Duodenal mucosa (tissue), 2 donors: ENCODE measurements at regions not wholly inside any gene's neighbourhood (a gene's known extent, or its start where the extent isn't known, plus 50 kb on each side); places are given as distances from the start of the nearest gene placed in this dataset.
A peak's percentile ranks its signal among the peaks of the same experiment; 100 is the strongest.

Source experiments
- H3K27ac ChIP-seq: one replicate; pipeline ENCODE4 v1.7.0; 2013; ENCODE audit warnings: low read depth, low read length
- H3K27me3 ChIP-seq, 2 donors: one replicate each; pipeline ENCODE4 v1.7.0; 2013; ENCODE audit warnings: low read length in 2 of 2, control low read depth in 1 of 2; ENCODE audit not compliant: insufficient read depth in 2 of 2, control insufficient read depth in 1 of 2
- H3K36me3 ChIP-seq, 2 donors: one replicate each; pipeline ENCODE4 v1.7.0; 2013; ENCODE audit warnings: low read length in 2 of 2, control low read depth in 1 of 2; ENCODE audit not compliant: insufficient read depth in 2 of 2, control insufficient read depth in 1 of 2
- H3K4me1 ChIP-seq, 2 donors: one replicate each; pipeline ENCODE4 v1.7.0; 2013; ENCODE audit warnings: low read length in 2 of 2, control low read depth in 1 of 2; ENCODE audit not compliant: insufficient read depth in 2 of 2, control insufficient read depth in 1 of 2
- H3K4me3 ChIP-seq, 2 donors: one replicate each; pipeline ENCODE4 v1.7.0; 2013; ENCODE audit warnings: low read length in 2 of 2, low read depth in 1 of 2
- H3K9ac ChIP-seq, 2 donors: one replicate each; pipeline ENCODE4 v1.7.0; 2013; ENCODE audit warnings: low read length in 2 of 2, low read depth in 1 of 2
- H3K9me3 ChIP-seq, 2 donors: one replicate each; pipeline ENCODE4 v1.7.0; 2013; ENCODE audit warnings: low read length in 2 of 2, control low read depth in 1 of 2; ENCODE audit not compliant: control insufficient read depth in 1 of 2

- Histone ChIP-seq H3K4me1 (no peaks in the 10 kb centered on the region), H3K9ac (no peak overlapping the region), H3K4me3 (peak overlapping the region; percentile 16 to 29), H3K9me3 (no peaks in the 10 kb centered on the region), H3K27ac (no peak overlapping the region), H3K36me3 (no peaks in the 10 kb centered on the region), H3K27me3 (no peaks in the 10 kb centered on the region)
Observed at GRCh38 chr3:145182196-145182911, 978.6 kb downstream of the PLOD2 start.

DNA sequence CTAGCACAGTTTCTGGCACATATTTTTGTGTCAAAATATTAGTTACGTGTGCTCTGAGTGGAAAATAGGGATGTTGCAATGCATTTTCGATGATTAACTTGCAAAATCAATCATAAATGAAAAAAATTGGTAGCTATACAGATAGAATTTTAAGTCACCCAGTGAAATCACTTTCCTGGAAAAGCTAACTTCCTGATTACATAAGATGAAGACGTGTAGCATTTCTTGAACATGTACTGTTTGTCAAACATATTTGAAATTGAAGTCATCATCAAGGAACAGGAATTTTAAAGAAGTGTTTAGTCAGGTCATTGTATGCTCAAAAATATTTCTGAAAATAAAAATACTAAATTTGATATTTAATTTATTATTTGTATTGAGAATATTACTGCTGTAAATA, 977.7 kb downstream of the PLOD2 start:
- Histone ChIP-seq H3K36me3 (no peaks in the 10 kb centered on the region), H3K9ac (no peak overlapping the region), H3K27ac (no peak overlapping the region), H3K4me1 (no peaks in the 10 kb centered on the region), H3K4me3 (no peak overlapping the region), H3K9me3 (no peaks in the 10 kb centered on the region), H3K27me3 (no peaks in the 10 kb centered on the region)

GRCh38 chr3:145188079-145188770, 972.8 kb downstream of the PLOD2 start:
- H3K9ac ChIP-seq: no peak overlapping the region
- H3K4me1 ChIP-seq: no peaks in the 10 kb centered on the region
- no peak overlapping the region for H3K27ac ChIP-seq
- no peaks in the 10 kb centered on the region for H3K27me3 ChIP-seq
- no peaks in the 10 kb centered on the region for H3K36me3 ChIP-seq
- H3K9me3 ChIP-seq: no peaks in the 10 kb centered on the region
- H3K4me3 ChIP-seq: no peak overlapping the region

- no peak overlapping the region for H3K27ac ChIP-seq
- no peaks in the 10 kb centered on the region for H3K9me3 ChIP-seq
- H3K4me3 ChIP-seq: no peak overlapping the region
- H3K4me1 ChIP-seq: no peaks in the 10 kb centered on the region
- H3K27me3 ChIP-seq: no peaks in the 10 kb centered on the region
- H3K9ac ChIP-seq: no peak overlapping the region
- no peaks in the 10 kb centered on the region for H3K36me3 ChIP-seq
Observed at GRCh38 chr3:145190138-145190537, 970.8 kb downstream of the PLOD2 start.

GRCh38 chr3:145190761-145191160, 970.2 kb downstream of the PLOD2 start:
- Histone ChIP-seq H3K9ac (no peak overlapping the region), H3K4me1 (no peaks in the 10 kb centered on the region), H3K27ac (no peak overlapping the region), H3K36me3 (no peaks in the 10 kb centered on the region), H3K4me3 (no peak overlapping the region), H3K27me3 (no peaks in the 10 kb centered on the region), H3K9me3 (no peaks in the 10 kb centered on the region)

DNA sequence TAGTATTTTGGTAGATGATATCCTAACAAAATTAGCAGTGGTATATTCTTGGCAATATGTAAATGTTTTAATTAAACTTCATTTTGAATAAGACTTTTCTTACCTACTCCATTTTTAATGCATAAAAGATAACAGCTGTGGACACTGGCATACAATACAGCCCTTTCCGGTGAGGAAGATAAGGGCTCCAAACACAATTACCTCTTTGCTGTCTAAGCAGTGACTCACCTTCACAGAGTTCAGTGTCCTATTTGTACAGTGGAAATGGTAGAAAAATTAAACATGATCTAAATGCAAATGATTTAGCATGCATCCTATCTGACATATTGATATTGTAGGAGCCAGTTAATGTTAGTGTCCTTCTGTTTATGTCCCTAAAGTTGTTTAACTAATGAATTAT, 969.4 kb downstream of the PLOD2 start:
- no peak overlapping the region for H3K27ac ChIP-seq
- H3K9ac ChIP-seq: no peak overlapping the region
- no peak overlapping the region for H3K4me3 ChIP-seq
- no peaks in the 10 kb centered on the region for H3K4me1 ChIP-seq
- H3K9me3 ChIP-seq: no peaks in the 10 kb centered on the region
- H3K36me3 ChIP-seq: no peaks in the 10 kb centered on the region
- H3K27me3 ChIP-seq: no peaks in the 10 kb centered on the region

DNA sequence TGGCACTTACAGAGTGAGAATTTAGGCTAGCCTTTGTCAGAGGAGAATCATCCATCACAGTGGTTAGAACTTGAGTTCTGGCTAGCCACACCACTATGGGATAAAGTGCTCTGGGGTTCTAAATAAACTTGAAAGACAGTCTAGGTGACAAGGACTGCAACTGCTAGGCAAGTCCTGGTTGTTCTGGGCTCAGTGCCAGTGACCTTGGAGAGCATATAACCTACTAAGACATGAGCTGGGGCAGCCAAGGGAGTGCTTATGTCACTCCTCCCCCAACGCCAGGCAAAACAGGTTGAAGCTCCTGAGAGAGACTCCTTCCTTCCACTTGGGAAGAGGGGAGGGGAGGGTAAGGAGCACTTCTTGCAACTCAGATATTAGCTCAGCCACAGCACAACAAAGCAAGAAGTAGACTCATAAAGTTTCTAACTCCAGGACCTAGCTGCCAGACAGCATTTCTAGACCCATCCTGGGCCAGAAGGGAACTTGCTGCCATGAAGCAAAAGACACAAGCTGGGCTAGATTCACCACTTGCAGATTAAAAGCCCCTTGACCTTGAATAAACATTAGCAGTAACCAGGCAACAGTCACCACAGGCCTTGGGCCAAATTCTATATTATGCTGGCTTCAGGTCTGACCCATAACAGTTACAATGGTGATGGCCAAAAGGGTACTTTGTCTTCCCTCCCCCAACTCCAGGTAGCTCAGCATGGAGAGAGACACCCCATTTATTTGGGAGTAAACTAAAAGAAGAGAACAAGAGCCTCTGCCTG, 963.7 kb downstream of the PLOD2 start:
- no peaks in the 10 kb centered on the region for H3K27me3 ChIP-seq
- no peaks in the 10 kb centered on the region for H3K4me1 ChIP-seq
- no peak overlapping the region for H3K4me3 ChIP-seq
- no peak overlapping the region for H3K9ac ChIP-seq
- peaks cover 0 to 11% of the 10 kb centered on the region in 2 donors for H3K9me3 ChIP-seq
- no peaks in the 10 kb centered on the region for H3K36me3 ChIP-seq
- no peak overlapping the region for H3K27ac ChIP-seq

GRCh38 chr3:145197821-145198220, 963.2 kb downstream of the PLOD2 start:
- Histone ChIP-seq H3K9ac (no peak overlapping the region), H3K9me3 (peaks cover 0 to 11% of the 10 kb centered on the region in 2 donors), H3K4me1 (no peaks in the 10 kb centered on the region), H3K27ac (no peak overlapping the region), H3K36me3 (no peaks in the 10 kb centered on the region), H3K4me3 (no peak overlapping the region), H3K27me3 (no peaks in the 10 kb centered on the region)

DNA sequence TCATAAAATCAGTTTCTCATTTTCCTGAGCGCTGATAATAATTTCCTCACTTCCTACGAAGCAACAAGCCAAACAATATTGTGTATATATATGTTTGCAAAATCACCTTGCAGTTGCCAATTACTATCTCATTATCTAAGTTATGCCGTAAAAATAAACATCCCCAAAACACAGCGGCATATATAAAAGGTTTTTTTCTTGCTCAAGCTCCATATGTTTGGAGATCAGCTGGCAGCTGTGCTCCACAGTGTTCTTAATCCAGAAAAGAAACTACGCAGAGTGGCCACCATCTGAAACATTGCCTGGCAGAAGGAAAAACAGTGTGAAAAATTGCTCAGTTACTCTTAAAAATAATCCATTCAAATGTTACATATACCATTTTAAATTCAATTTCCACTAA, 951.4 kb downstream of the PLOD2 start:
- H3K9ac ChIP-seq: no peak overlapping the region
- no peaks in the 10 kb centered on the region for H3K27me3 ChIP-seq
- no peak overlapping the region for H3K4me3 ChIP-seq

More for the DNA sequence above, 951.4 kb downstream of the PLOD2 start:
- Histone ChIP-seq H3K9me3 (no peaks in the 10 kb centered on the region), H3K27ac (no peak overlapping the region), H3K4me1 (no peaks in the 10 kb centered on the region), H3K36me3 (no peaks in the 10 kb centered on the region)
